ENCODE measurements at regions not wholly inside any gene's neighbourhood (a gene's known extent, or its start where the extent isn't known, plus 50 kb on each side); places are given as distances from the start of the nearest gene placed in this dataset.

DNA sequence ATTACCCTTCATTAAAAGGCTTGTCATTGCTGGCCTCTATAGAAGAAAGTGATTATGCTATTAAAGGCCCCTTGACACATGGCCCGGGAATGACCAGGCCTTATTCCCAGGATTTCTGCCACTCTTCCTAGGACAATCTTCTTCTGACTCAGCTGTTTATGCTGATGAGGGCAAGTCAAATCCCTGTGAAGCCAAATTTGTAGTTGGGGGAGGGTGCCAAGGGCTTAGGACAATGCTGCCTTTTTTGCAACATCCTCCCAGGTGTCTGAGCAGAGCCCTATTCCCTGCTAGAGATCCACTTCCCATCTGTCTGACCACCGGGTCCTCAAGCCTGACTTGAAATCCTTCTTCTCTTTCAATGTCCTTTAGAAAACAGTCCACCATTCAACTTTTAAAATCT, 230.7 kb upstream of the SRRM4 start:
- no peak overlapping the region for H3K4me3 ChIP-seq (ENCODE audit: low read depth in 1 of 3, low read length in 3 of 3)
- FAIRE-seq, result no peak

DNA sequence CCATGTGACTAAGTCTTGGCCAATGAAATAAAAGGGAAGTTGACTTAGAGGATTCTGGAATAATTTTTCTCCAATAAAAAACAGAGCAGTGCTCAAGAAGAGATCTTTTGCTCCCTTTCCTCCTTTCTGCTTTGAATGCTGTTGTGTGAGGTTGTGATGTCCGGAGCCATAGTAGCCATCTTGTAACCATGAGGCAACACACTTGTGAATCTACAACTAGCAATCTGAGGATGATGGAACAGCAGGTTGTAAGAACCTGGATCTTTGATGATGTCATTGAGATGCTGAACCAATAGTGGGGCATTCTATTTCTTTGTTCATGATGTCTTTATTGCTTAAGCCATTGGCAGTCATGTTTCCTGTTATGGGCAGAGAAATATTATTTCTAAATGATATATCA, 230.0 kb upstream of the SRRM4 start:
- H3K27ac ChIP-seq (ENCODE audit: low read depth in 1 of 3, low read length in 2 of 3), result no peak overlapping the region
- no peak overlapping the region for H3K4me3 ChIP-seq (ENCODE audit: low read depth in 1 of 3, low read length in 3 of 3)
- H3K27me3 ChIP-seq (ENCODE audit: control insufficient read depth in 3 of 3, insufficient read depth in 3 of 3, low read length in 3 of 3), result no peaks in the 10 kb centered on the region
- DNase-seq, result no peak
- H3K4me1 ChIP-seq (ENCODE audit: control insufficient read depth in 3 of 3, insufficient read depth in 2 of 3, low read depth in 1 of 3, low read length in 2 of 3), result no peaks in the 10 kb centered on the region
- H3K9me3 ChIP-seq (ENCODE audit: control insufficient read depth in 2 of 2, insufficient read depth in 1 of 2, low read depth in 1 of 2, low read length in 1 of 2), result no peaks in the 10 kb centered on the region
- 87 to 95% (median 95%) methylated on average over 1 of the region's 1 CpG for WGBS, 3 donors
- no peaks in the 10 kb centered on the region for H3K36me3 ChIP-seq (ENCODE audit: control insufficient read depth in 3 of 3, insufficient read depth in 2 of 3, low read depth in 1 of 3, low read length in 3 of 3)
- no peak for FAIRE-seq

More for the DNA sequence above, 230.7 kb upstream of the SRRM4 start:
- Histone ChIP-seq H3K36me3 (ENCODE audit: control insufficient read depth in 3 of 3, insufficient read depth in 2 of 3, low read depth in 1 of 3, low read length in 3 of 3) (no peaks in the 10 kb centered on the region), H3K4me1 (ENCODE audit: control insufficient read depth in 3 of 3, insufficient read depth in 2 of 3, low read depth in 1 of 3, low read length in 2 of 3) (no peaks in the 10 kb centered on the region), H3K9me3 (ENCODE audit: control insufficient read depth in 2 of 2, insufficient read depth in 1 of 2, low read depth in 1 of 2, low read length in 1 of 2) (no peaks in the 10 kb centered on the region), H3K27ac (ENCODE audit: low read depth in 1 of 3, low read length in 2 of 3) (no peak overlapping the region), H3K27me3 (ENCODE audit: control insufficient read depth in 3 of 3, insufficient read depth in 3 of 3, low read length in 3 of 3) (no peaks in the 10 kb centered on the region)
- WGBS, 3 donors, result 72 to 80% (median 74%) methylated on average over 2 of the region's 2 CpGs
- no peak for DNase-seq

- DNase-seq (no peak), FAIRE-seq (no peak)
- Histone ChIP-seq H3K36me3 (ENCODE audit: control insufficient read depth in 3 of 3, insufficient read depth in 2 of 3, low read depth in 1 of 3, low read length in 3 of 3) (no peaks in the 10 kb centered on the region), H3K9me3 (ENCODE audit: control insufficient read depth in 2 of 2, insufficient read depth in 1 of 2, low read depth in 1 of 2, low read length in 1 of 2) (no peaks in the 10 kb centered on the region), H3K27ac (ENCODE audit: low read depth in 1 of 3, low read length in 2 of 3) (no peak overlapping the region), H3K4me3 (ENCODE audit: low read depth in 1 of 3, low read length in 3 of 3) (no peak overlapping the region), H3K27me3 (ENCODE audit: control insufficient read depth in 3 of 3, insufficient read depth in 3 of 3, low read length in 3 of 3) (no peaks in the 10 kb centered on the region), H3K4me1 (ENCODE audit: control insufficient read depth in 3 of 3, insufficient read depth in 2 of 3, low read depth in 1 of 3, low read length in 2 of 3) (no peaks in the 10 kb centered on the region)
- 84 to 91% (median 86%) methylated on average over 1 of the region's 1 CpG for WGBS, 3 donors
Observed at GRCh38 chr12:118760623-118761022, 220.7 kb upstream of the SRRM4 start.

DNA sequence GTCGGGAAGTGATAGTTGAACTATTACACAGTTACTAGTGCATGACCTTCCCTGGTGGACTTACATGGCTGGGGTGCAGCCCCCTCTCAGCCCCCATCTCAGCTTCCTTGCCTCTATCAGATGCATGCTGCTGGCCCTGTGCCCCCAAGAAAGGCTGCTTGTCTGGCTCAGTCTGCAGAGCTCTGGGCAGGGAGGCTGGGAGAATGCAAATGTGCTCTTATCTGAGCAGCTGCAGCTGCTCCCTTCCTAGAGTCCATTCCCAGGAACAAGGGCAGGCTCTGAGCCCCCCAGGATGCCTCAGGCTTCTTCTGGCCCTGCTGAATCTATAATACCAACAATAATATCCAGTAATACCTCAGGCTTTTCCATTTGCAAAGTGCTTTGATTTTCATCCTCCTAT, 218.1 kb upstream of the SRRM4 start:
- no peak overlapping the region for H3K4me3 ChIP-seq (ENCODE audit: low read depth in 1 of 3, low read length in 3 of 3)
- DNase-seq (no peak), FAIRE-seq (no peak)
- no peaks in the 10 kb centered on the region for H3K4me1 ChIP-seq (ENCODE audit: control insufficient read depth in 3 of 3, insufficient read depth in 2 of 3, low read depth in 1 of 3, low read length in 2 of 3)
- no peak overlapping the region for H3K27ac ChIP-seq (ENCODE audit: low read depth in 1 of 3, low read length in 2 of 3)
- 74 to 91% (median 82%) methylated on average over 1 of the region's 1 CpG for WGBS, 3 donors
- no peaks in the 10 kb centered on the region for H3K27me3 ChIP-seq (ENCODE audit: control insufficient read depth in 3 of 3, insufficient read depth in 3 of 3, low read length in 3 of 3)
- no peaks in the 10 kb centered on the region for H3K36me3 ChIP-seq (ENCODE audit: control insufficient read depth in 3 of 3, insufficient read depth in 2 of 3, low read depth in 1 of 3, low read length in 3 of 3)
- no peaks in the 10 kb centered on the region for H3K9me3 ChIP-seq (ENCODE audit: control insufficient read depth in 2 of 2, insufficient read depth in 1 of 2, low read depth in 1 of 2, low read length in 1 of 2)

DNA sequence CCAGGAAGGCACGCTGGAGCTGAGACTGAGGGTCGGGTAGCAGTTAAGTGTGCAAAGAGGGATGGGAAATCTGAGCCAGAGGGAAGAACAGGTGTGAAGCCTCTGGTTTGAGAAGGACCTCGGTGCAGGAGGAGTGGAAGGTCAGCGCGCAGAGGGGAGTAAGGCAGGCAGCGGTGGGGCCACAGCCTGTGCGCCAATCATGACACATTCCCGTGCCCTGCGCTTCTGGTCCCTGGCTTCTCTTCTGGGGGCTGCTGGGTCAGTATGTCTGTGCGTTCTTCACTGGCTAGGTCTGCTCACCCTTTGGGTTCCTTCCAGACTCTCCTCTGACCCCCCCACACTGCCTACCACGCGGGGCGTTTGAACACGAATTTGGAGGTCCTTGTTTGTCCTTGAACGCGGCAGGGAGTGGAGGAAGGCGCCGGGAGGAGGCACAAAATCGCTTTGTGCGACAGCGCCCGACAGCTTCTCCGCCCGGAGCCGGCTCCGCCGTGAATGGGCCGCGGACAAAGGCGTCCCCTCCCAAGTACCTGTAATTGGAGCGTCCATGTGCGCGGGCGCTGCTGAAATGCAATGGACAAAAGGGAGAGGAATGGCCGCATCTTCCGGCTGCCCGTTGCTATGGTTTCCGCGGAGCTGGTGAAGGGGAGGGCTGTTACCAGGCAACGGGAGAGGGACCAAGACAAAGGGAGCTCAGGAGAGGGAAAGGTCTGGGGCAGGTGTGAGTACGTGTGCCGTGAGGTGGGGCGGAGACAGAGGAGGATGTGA, 207.2 kb upstream of the SRRM4 start:
- H3K27me3 ChIP-seq (ENCODE audit: control insufficient read depth in 3 of 3, insufficient read depth in 3 of 3, low read length in 3 of 3), result peaks cover 2 to 12% (median 9%) of the 10 kb centered on the region in 3 donors
- DNase-seq, result no peak
- WGBS, 3 donors, result 10 to 21% (median 21%) methylated on average over 43 of the region's 43 CpGs
- no peaks in the 10 kb centered on the region for H3K4me1 ChIP-seq (ENCODE audit: control insufficient read depth in 3 of 3, insufficient read depth in 2 of 3, low read depth in 1 of 3, low read length in 2 of 3)
- no peak for FAIRE-seq
- H3K36me3 ChIP-seq (ENCODE audit: control insufficient read depth in 3 of 3, insufficient read depth in 2 of 3, low read depth in 1 of 3, low read length in 3 of 3), result no peaks in the 10 kb centered on the region
- no peaks in the 10 kb centered on the region for H3K9me3 ChIP-seq (ENCODE audit: control insufficient read depth in 2 of 2, insufficient read depth in 1 of 2, low read depth in 1 of 2, low read length in 1 of 2)
- H3K27ac ChIP-seq (ENCODE audit: low read depth in 1 of 3, low read length in 2 of 3), result no peak overlapping the region
- H3K4me3 ChIP-seq (ENCODE audit: low read depth in 1 of 3, low read length in 3 of 3), result no peak overlapping the region

GRCh38 chr12:118777504-118777903, 203.8 kb upstream of the SRRM4 start:
- Histone ChIP-seq H3K36me3 (ENCODE audit: control insufficient read depth in 3 of 3, insufficient read depth in 2 of 3, low read depth in 1 of 3, low read length in 3 of 3) (no peaks in the 10 kb centered on the region), H3K27ac (ENCODE audit: low read depth in 1 of 3, low read length in 2 of 3) (no peak overlapping the region), H3K9me3 (ENCODE audit: control insufficient read depth in 2 of 2, insufficient read depth in 1 of 2, low read depth in 1 of 2, low read length in 1 of 2) (no peaks in the 10 kb centered on the region), H3K4me3 (ENCODE audit: low read depth in 1 of 3, low read length in 3 of 3) (no peak overlapping the region), H3K4me1 (ENCODE audit: control insufficient read depth in 3 of 3, insufficient read depth in 2 of 3, low read depth in 1 of 3, low read length in 2 of 3) (no peaks in the 10 kb centered on the region), H3K27me3 (ENCODE audit: control insufficient read depth in 3 of 3, insufficient read depth in 3 of 3, low read length in 3 of 3) (peaks cover 2 to 12% (median 9%) of the 10 kb centered on the region in 3 donors)
- WGBS, 3 donors, result 76 to 78% (median 77%) methylated on average over 3 of the region's 3 CpGs
- FAIRE-seq, result no peak
- no peak for DNase-seq

GRCh38 chr12:118778077-118778476, 203.3 kb upstream of the SRRM4 start:
- no peak for FAIRE-seq
- Histone ChIP-seq H3K36me3 (ENCODE audit: control insufficient read depth in 3 of 3, insufficient read depth in 2 of 3, low read depth in 1 of 3, low read length in 3 of 3) (no peaks in the 10 kb centered on the region), H3K27ac (ENCODE audit: low read depth in 1 of 3, low read length in 2 of 3) (no peak overlapping the region), H3K4me1 (ENCODE audit: control insufficient read depth in 3 of 3, insufficient read depth in 2 of 3, low read depth in 1 of 3, low read length in 2 of 3) (no peaks in the 10 kb centered on the region), H3K27me3 (ENCODE audit: control insufficient read depth in 3 of 3, insufficient read depth in 3 of 3, low read length in 3 of 3) (peaks cover 2 to 12% (median 9%) of the 10 kb centered on the region in 3 donors), H3K4me3 (ENCODE audit: low read depth in 1 of 3, low read length in 3 of 3) (no peak overlapping the region), H3K9me3 (ENCODE audit: control insufficient read depth in 2 of 2, insufficient read depth in 1 of 2, low read depth in 1 of 2, low read length in 1 of 2) (no peaks in the 10 kb centered on the region)
- 55 to 71% (median 70%) methylated on average over 2 of the region's 2 CpGs for WGBS, 3 donors
- DNase-seq, result no peak

DNA sequence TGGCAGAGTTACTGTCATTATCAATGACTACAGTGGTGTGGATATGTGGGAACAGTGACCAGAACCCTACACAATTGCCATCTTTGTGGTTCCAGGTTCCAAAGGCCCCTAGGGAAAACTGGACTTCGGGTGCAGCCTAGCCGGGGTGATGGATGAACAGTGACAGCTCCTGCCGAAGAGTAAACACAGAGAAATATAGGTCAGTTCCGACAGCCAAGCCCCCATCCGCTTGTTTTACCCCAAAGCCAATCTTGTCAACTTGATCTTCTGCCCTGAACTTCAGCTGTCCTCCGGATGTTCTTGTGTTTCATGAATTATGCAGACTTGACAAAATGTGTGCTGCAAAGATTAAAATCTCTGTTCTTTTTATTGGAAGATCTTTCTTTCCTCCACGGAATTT, 200.4 kb upstream of the SRRM4 start:
- FAIRE-seq (no peak), DNase-seq (no peak)
- Histone ChIP-seq H3K27me3 (ENCODE audit: control insufficient read depth in 3 of 3, insufficient read depth in 3 of 3, low read length in 3 of 3) (no peaks in the 10 kb centered on the region), H3K9me3 (ENCODE audit: control insufficient read depth in 2 of 2, insufficient read depth in 1 of 2, low read depth in 1 of 2, low read length in 1 of 2) (no peaks in the 10 kb centered on the region), H3K36me3 (ENCODE audit: control insufficient read depth in 3 of 3, insufficient read depth in 2 of 3, low read depth in 1 of 3, low read length in 3 of 3) (no peaks in the 10 kb centered on the region), H3K4me3 (ENCODE audit: low read depth in 1 of 3, low read length in 3 of 3) (no peak overlapping the region), H3K4me1 (ENCODE audit: control insufficient read depth in 3 of 3, insufficient read depth in 2 of 3, low read depth in 1 of 3, low read length in 2 of 3) (no peaks in the 10 kb centered on the region), H3K27ac (ENCODE audit: low read depth in 1 of 3, low read length in 2 of 3) (no peak overlapping the region)
- 44 to 53% (median 46%) methylated on average over 7 of the region's 7 CpGs for WGBS, 3 donors

DNA sequence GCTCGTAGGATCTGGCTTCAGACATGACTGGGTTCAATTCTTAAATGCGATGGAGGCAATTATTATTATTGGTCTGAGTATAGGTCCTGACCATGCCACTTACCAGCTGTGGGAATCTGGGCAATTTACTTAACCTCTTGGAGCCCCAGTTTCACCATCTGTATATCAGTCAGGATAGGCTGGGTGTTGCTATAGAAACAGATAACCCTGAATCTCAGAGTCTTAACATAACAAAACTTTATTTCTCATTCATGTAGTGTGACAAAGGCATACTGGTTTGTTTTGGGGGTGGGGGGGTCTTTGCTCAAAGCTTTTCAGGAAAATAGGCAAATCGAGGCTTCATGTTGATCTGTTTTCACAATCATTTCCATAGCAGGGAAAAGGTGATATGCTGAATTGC, 199.6 kb upstream of the SRRM4 start:
- no peaks in the 10 kb centered on the region for H3K36me3 ChIP-seq (ENCODE audit: control insufficient read depth in 3 of 3, insufficient read depth in 2 of 3, low read depth in 1 of 3, low read length in 3 of 3)
- whole genome bisulfite sequencing, 3 donors, result 56 to 66% (median 57%) methylated on average over 3 of the region's 3 CpGs
- H3K9me3 ChIP-seq (ENCODE audit: control insufficient read depth in 2 of 2, insufficient read depth in 1 of 2, low read depth in 1 of 2, low read length in 1 of 2), result no peaks in the 10 kb centered on the region
- H3K4me3 ChIP-seq (ENCODE audit: low read depth in 1 of 3, low read length in 3 of 3), result no peak overlapping the region
- H3K27ac ChIP-seq (ENCODE audit: low read depth in 1 of 3, low read length in 2 of 3), result no peak overlapping the region
- DNase-seq, result no peak
- no peak for FAIRE-seq
- no peaks in the 10 kb centered on the region for H3K4me1 ChIP-seq (ENCODE audit: control insufficient read depth in 3 of 3, insufficient read depth in 2 of 3, low read depth in 1 of 3, low read length in 2 of 3)
- no peaks in the 10 kb centered on the region for H3K27me3 ChIP-seq (ENCODE audit: control insufficient read depth in 3 of 3, insufficient read depth in 3 of 3, low read length in 3 of 3)
